SK-N-SH (cell line): ENCODE measurements at regions not wholly inside any gene's neighbourhood (a gene's known extent, or its start where the extent isn't known, plus 50 kb on each side); places are given as distances from the start of the nearest gene placed in this dataset.

ENCODE experiments used
- CTCF ChIA-PET: fragments of 300-600, 350-600 bp; formaldehyde crosslinking; extraction: SDS; loops from one replicate; lab custom pipeline; 2021; lab: Yijun Ruan, JAX
- POLR2A ChIA-PET: fragments of 350-600 bp; sonication (Branson Sonifier 250); formaldehyde crosslinking; extraction: SDS; loops from one replicate; lab custom pipeline; 2020; ENCODE audit warnings: antibody characterized with exemption, inconsistent platforms; lab: Yijun Ruan, JAX
- DNase-seq: peaks from one replicate; pipeline ENCODE4 v3.0.0; 2012
- H2AFZ ChIP-seq: fragments of 200-600 bp; sonication (generic); 2 replicates; pipeline ENCODE4 v1.8.1; 2016; ENCODE audit warnings: antibody characterized with exemption, mild to moderate bottlenecking, low read depth
- H3F3A ChIP-seq: fragments of 200-600 bp; sonication (generic); replicated peaks from 2 replicates; pipeline ENCODE3; 2016; ENCODE audit warnings: antibody characterized with exemption, mild to moderate bottlenecking; ENCODE audit not compliant: insufficient read depth
- H3K27ac ChIP-seq, 2 experiments: fragments of 200-500 bp in 1 of 2; fragments of 200-600 bp in 1 of 2; sonication (Bioruptor generic) in 1 of 2; sonication (generic), shearing (Covaris generic) in 1 of 2; 2 replicates each; pipeline versions ENCODE4 v1.5.1 to v1.6.1; 2014 to 2016; ENCODE audit warnings: low read depth in 2 of 2, inconsistent platforms in 1 of 2, low read length in 1 of 2, mild to moderate bottlenecking in 1 of 2, mixed read lengths in 1 of 2
- H3K27me3 ChIP-seq: fragments of 200-600 bp; sonication (generic), shearing (Covaris generic); 2 replicates; pipeline ENCODE4 v1.6.1; 2016; ENCODE audit warnings: mixed run types; ENCODE audit not compliant: insufficient read depth
- H3K36me3 ChIP-seq, 2 experiments: fragments of 200-500 bp in 1 of 2; fragments of 200-600 bp in 1 of 2; sonication (Bioruptor generic) in 1 of 2; sonication (generic) in 1 of 2; replicated peaks in 1 of 2; 2 replicates each; pipeline versions ENCODE3 to v1.5.1; 2014 to 2016; ENCODE audit warnings: low read length in 1 of 2, mild to moderate bottlenecking in 1 of 2; ENCODE audit not compliant: insufficient read depth in 2 of 2, control insufficient read depth in 1 of 2
- H3K4me1 ChIP-seq, 2 experiments: fragments of 200-500 bp in 1 of 2; fragments of 200-600 bp in 1 of 2; sonication (Bioruptor generic) in 1 of 2; sonication (generic), shearing (Covaris generic) in 1 of 2; 2 replicates each; pipeline versions ENCODE4 v1.5.1 to v1.6.1; 2014 to 2016; ENCODE audit warnings: low read depth in 1 of 2, low read length in 1 of 2, mixed run types in 1 of 2; ENCODE audit not compliant: insufficient read depth in 2 of 2, control insufficient read depth in 1 of 2
- H3K4me2 ChIP-seq: fragments of 200-600 bp; sonication (generic), shearing (Covaris generic); 2 replicates; pipeline ENCODE4 v1.6.1; 2017; ENCODE audit warnings: mixed run types
- H3K4me3 ChIP-seq, 2 experiments: fragments of 200-500 bp in 1 of 2; fragments of 200-600 bp in 1 of 2; sonication (Bioruptor generic) in 1 of 2; sonication (generic), shearing (Covaris generic) in 1 of 2; 2 replicates each; pipeline versions ENCODE4 v1.5.1 to v1.8.1; 2014 to 2016; ENCODE audit warnings: low read depth in 2 of 2, inconsistent platforms in 1 of 2, low read length in 1 of 2, mild to moderate bottlenecking in 1 of 2, mixed read lengths in 1 of 2, moderate library complexity in 1 of 2
- H3K79me2 ChIP-seq: fragments of 200-600 bp; sonication (generic); 2 replicates; pipeline ENCODE4 v1.8.1; 2017; ENCODE audit warnings: mild to moderate bottlenecking; ENCODE audit not compliant: insufficient read depth
- H3K9ac ChIP-seq: fragments of 200-600 bp; sonication (generic); 2 replicates; pipeline ENCODE4 v1.6.1; 2017; ENCODE audit warnings: mixed run types
- H3K9me2 ChIP-seq: fragments of 200-600 bp; sonication (generic); 2 replicates; pipeline ENCODE4 v1.6.1; 2017; ENCODE audit warnings: mixed run types
- H3K9me3 ChIP-seq: fragments of 200-600 bp; sonication (generic); 2 replicates; pipeline ENCODE4 v1.6.1; 2017; ENCODE audit warnings: mixed run types, mild to moderate bottlenecking, moderate library complexity
- H4K20me1 ChIP-seq: fragments of 200-600 bp; sonication (generic); 2 replicates; pipeline ENCODE4 v1.6.1; 2017; ENCODE audit warnings: mild to moderate bottlenecking, mixed run types; ENCODE audit not compliant: insufficient read depth
- ELF1 ChIP-seq: IDR thresholded peaks from 2 replicates; pipeline ENCODE4 v1.4.0; 2012
- EP300 ChIP-seq, 2 experiments: IDR thresholded peaks; 2 replicates each; pipeline versions ENCODE4 v1.4.0 to v1.6.1; 2012; ENCODE audit warnings: borderline replicate concordance in 1 of 2, low read depth in 1 of 2, low read length in 1 of 2
- EZH2phosphoT487 ChIP-seq: fragments of 200-600 bp; sonication (generic); IDR thresholded peaks from 2 replicates; pipeline ENCODE4 v1.6.1; 2017; ENCODE audit warnings: low read depth, mixed run types, mild to moderate bottlenecking, antibody characterized with exemption, moderate library complexity, borderline replicate concordance
- FOSL2 ChIP-seq: IDR thresholded peaks from 2 replicates; pipeline ENCODE4 v1.4.0; 2012; ENCODE audit warnings: low read depth, mild to moderate bottlenecking, moderate library complexity, borderline replicate concordance
- FOXJ3 ChIP-seq: sonication (generic); formaldehyde crosslinking; IDR thresholded peaks from 2 replicates; pipeline ENCODE4 v1.5.1; 2020; ENCODE audit warnings: mild to moderate bottlenecking, missing genetic modification reagents
- FOXM1 ChIP-seq: IDR thresholded peaks from 2 replicates; pipeline ENCODE4 v1.4.0; 2012; ENCODE audit warnings: low read depth, mild to moderate bottlenecking
- GATA2 ChIP-seq: sonication (generic); formaldehyde crosslinking; IDR thresholded peaks from 2 replicates; pipeline ENCODE4 v1.5.0; 2020; ENCODE audit warnings: mild to moderate bottlenecking, missing genetic modification reagents
- IRF3 ChIP-seq: fragments of 150-350 bp; IDR thresholded peaks from 2 replicates; pipeline ENCODE4 v1.6.1; 2016; ENCODE audit warnings: mild to moderate bottlenecking, low read depth, low read length
- JUND ChIP-seq: IDR thresholded peaks from 2 replicates; pipeline ENCODE4 v1.4.0; 2012
- NFIC ChIP-seq: IDR thresholded peaks from 2 replicates; pipeline ENCODE4 v1.4.0; 2012; ENCODE audit warnings: borderline replicate concordance
- NRF1 ChIP-seq: IDR thresholded peaks from 2 replicates; pipeline ENCODE4 v1.6.1; 2012; ENCODE audit warnings: low read depth, mild to moderate bottlenecking, low read length
- POLR2AphosphoS5 ChIP-seq: IDR thresholded peaks from 2 replicates; pipeline ENCODE4 v1.6.1; 2012; ENCODE audit warnings: low read depth, low read length
- RAD21 ChIP-seq: IDR thresholded peaks from 2 replicates; pipeline ENCODE4 v1.6.1; 2012; ENCODE audit warnings: mild to moderate bottlenecking, low read length
- RCOR1 ChIP-seq: fragments of 150-350 bp; IDR thresholded peaks from 2 replicates; pipeline ENCODE4 v1.6.1; 2017; ENCODE audit warnings: antibody characterized with exemption, low read length
- RFX5 ChIP-seq: IDR thresholded peaks from 2 replicates; pipeline ENCODE4 v1.6.1; 2012; ENCODE audit warnings: mild to moderate bottlenecking, improper control_type of control experiment, low read length
- TAF1 ChIP-seq: IDR thresholded peaks from 2 replicates; pipeline ENCODE4 v1.6.1; 2012; ENCODE audit warnings: low read depth, mild to moderate bottlenecking, low read length, moderate library complexity, borderline replicate concordance
- TCF12 ChIP-seq: IDR thresholded peaks from 2 replicates; pipeline ENCODE4 v1.4.0; 2012
- TEAD4 ChIP-seq: IDR thresholded peaks from 2 replicates; pipeline ENCODE4 v1.4.0; 2012; ENCODE audit warnings: mild to moderate bottlenecking, borderline replicate concordance; ENCODE audit not compliant: insufficient read depth
- YY1 ChIP-seq: IDR thresholded peaks from 2 replicates; pipeline ENCODE4 v1.4.0; 2012; ENCODE audit warnings: low read depth, mild to moderate bottlenecking
- ZBTB33 ChIP-seq: IDR thresholded peaks from 2 replicates; pipeline ENCODE4 v1.4.0; 2012; ENCODE audit warnings: low read depth, borderline replicate concordance
- WGBS: methylation state at CpG from one replicate; pipeline ENCODE4 v1.1.6; 2017; ENCODE audit warnings: low lambda C conversion rate; 5-methylcytosine and 5-hydroxymethylcytosine counted together
- TF ChIP-seq, protein P1 (sequence below): IDR thresholded peaks from 2 replicates; pipeline ENCODE4 v1.4.0; 2012; ENCODE audit warnings: low read depth
- TF ChIP-seq, protein P2 (sequence below): fragments of 200-600 bp; sonication (generic); IDR thresholded peaks from 2 replicates; pipeline ENCODE4 v1.6.1; 2017; ENCODE audit warnings: antibody characterized with exemption, mild to moderate bottlenecking, moderate library complexity

GRCh38 chr1:14412235-14412634, 186.2 kb upstream of the KAZN start:
- Histone ChIP-seq H3K27ac (no peak overlapping the region), H3K9me3 (no peaks in the 10 kb centered on the region), H3K9me2 (no peaks in the 10 kb centered on the region), H4K20me1 (no peaks in the 10 kb centered on the region), H3F3A (no peaks in the 10 kb centered on the region), H3K36me3 (no peaks in the 10 kb centered on the region), H3K4me2 (no peak overlapping the region), H3K9ac (no peak overlapping the region), H3K4me3 (no peak overlapping the region), H3K79me2 (no peaks in the 10 kb centered on the region), H2AFZ (no peak overlapping the region), H3K4me1 (no peaks in the 10 kb centered on the region), H3K27me3 (no peaks in the 10 kb centered on the region)
- no peak for DNase-seq
- TF ChIP-seq GATA2 = no peak
- TF ChIP-seq, protein P1, sequence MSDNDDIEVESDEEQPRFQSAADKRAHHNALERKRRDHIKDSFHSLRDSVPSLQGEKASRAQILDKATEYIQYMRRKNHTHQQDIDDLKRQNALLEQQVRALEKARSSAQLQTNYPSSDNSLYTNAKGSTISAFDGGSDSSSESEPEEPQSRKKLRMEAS = no peak
- TF ChIP-seq FOXJ3 (CRISPR knock-in tag) = no peak
- TF ChIP-seq, protein P2, sequence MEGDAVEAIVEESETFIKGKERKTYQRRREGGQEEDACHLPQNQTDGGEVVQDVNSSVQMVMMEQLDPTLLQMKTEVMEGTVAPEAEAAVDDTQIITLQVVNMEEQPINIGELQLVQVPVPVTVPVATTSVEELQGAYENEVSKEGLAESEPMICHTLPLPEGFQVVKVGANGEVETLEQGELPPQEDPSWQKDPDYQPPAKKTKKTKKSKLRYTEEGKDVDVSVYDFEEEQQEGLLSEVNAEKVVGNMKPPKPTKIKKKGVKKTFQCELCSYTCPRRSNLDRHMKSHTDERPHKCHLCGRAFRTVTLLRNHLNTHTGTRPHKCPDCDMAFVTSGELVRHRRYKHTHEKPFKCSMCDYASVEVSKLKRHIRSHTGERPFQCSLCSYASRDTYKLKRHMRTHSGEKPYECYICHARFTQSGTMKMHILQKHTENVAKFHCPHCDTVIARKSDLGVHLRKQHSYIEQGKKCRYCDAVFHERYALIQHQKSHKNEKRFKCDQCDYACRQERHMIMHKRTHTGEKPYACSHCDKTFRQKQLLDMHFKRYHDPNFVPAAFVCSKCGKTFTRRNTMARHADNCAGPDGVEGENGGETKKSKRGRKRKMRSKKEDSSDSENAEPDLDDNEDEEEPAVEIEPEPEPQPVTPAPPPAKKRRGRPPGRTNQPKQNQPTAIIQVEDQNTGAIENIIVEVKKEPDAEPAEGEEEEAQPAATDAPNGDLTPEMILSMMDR = no peak
- no peak for TF ChIP-seq ELF1
- TF ChIP-seq FOSL2 = no peak
- ChIA-PET CTCF (no interaction called here), POLR2A (no interaction called here)

DNA sequence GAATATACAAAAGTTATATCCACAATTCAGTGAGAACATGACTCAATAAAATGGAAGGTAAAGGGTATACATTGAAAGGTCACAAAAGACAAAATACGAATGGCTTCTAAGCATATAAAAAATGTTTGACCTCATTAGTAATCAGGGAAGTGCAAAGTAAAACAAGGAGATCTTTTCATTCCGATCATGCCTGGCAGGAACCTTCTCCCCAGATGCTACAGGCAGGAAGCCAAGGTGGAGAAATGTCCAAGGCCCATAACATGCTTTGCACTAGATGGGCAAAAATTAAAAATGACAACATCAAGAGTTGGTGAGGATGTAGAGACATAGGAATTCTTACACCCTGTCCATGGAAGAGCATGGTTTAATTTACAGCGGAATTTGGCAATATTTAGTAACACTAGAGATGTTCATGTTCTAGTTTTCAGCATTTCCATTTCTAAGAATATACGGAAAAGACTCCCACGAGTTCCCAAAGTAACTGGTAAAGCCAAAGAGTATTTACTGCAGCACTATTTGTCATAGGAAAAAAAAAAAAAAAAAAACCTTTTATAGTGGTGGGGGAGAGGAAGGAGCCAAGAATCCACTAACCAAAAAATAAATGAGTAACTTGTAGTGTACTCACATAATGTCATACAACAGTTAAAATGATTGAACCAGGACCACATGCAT, 184.5 kb upstream of the KAZN start:
- DNase-seq = no peak
- TF ChIP-seq FOXM1 = no peak
- TF ChIP-seq TEAD4 = no peak
- no peak for TF ChIP-seq TCF12
- no peak for TF ChIP-seq TAF1
- no peak for TF ChIP-seq NFIC
- TF ChIP-seq, protein P2 = no peak
- TF ChIP-seq RCOR1 = no peak
- no peak for TF ChIP-seq EP300 (IDR thresholded peaks at IDR 0.05; ENCODE audit: borderline replicate concordance in 1 of 2, low read depth in 1 of 2, low read length in 1 of 2)
- TF ChIP-seq FOSL2 = no peak
- TF ChIP-seq RAD21 = no peak
- no peak for TF ChIP-seq RFX5
- no peak for TF ChIP-seq NRF1
- TF ChIP-seq IRF3 = no peak
- TF ChIP-seq YY1 = no peak
- TF ChIP-seq ELF1 = no peak
- no peak for TF ChIP-seq POLR2AphosphoS5
- no peak for TF ChIP-seq EZH2phosphoT487
- TF ChIP-seq JUND = no peak
- TF ChIP-seq ZBTB33 = no peak
- TF ChIP-seq, all 33 proteins: peak for 0
- WGBS = 22% methylated on average over 5 of the region's 5 CpGs
- no peaks in the 10 kb centered on the region for H4K20me1 ChIP-seq
- H3K4me3 ChIP-seq = no peak overlapping the region
- no peak overlapping the region for H3K27ac ChIP-seq
- no peaks in the 10 kb centered on the region for H3K9me2 ChIP-seq
- H3K9me3 ChIP-seq = no peaks in the 10 kb centered on the region
- H2AFZ ChIP-seq = no peak overlapping the region
- ChIA-PET CTCF (no interaction called here), POLR2A (no interaction called here)
- no peaks in the 10 kb centered on the region for H3K79me2 ChIP-seq
- H3K9ac ChIP-seq = no peak overlapping the region
- no peak overlapping the region for H3K4me2 ChIP-seq
- H3K36me3 ChIP-seq = no peaks in the 10 kb centered on the region
- no peaks in the 10 kb centered on the region for H3K27me3 ChIP-seq
- no peaks in the 10 kb centered on the region for H3K4me1 ChIP-seq
- H3F3A ChIP-seq = no peaks in the 10 kb centered on the region
